ENCODE measurements at regions not wholly inside any gene's neighbourhood (a gene's known extent, or its start where the extent isn't known, plus 50 kb on each side); places are given as distances from the start of the nearest gene placed in this dataset.
"Not testable (repeated sequence)": the region's sequence is repeated elsewhere in the genome, so short reads cannot be mapped to it uniquely, and the experiment has no call there.

- no peaks in the 10 kb centered on the region for H3K9me3 Mint-ChIP-seq (ENCODE audit: unreplicated experiment)
- no peak for TF ChIP-seq CTCF (IDR thresholded peaks at IDR 0.05; ENCODE audit: partially characterized antibody, unreplicated experiment)
- H3K4me1 Mint-ChIP-seq (ENCODE audit: low read depth, unreplicated experiment): no peaks in the 10 kb centered on the region
- H3K36me3 Mint-ChIP-seq (ENCODE audit: unreplicated experiment): no peaks in the 10 kb centered on the region
- H3K27ac Mint-ChIP-seq (ENCODE audit: unreplicated experiment): no peak overlapping the region
- H3K4me3 Mint-ChIP-seq (ENCODE audit: unreplicated experiment): no peak overlapping the region
- peaks cover 2% of the 10 kb centered on the region for H3K27me3 Mint-ChIP-seq (ENCODE audit: unreplicated experiment)
- no peak for DNase-seq
These were observed 483.4 kb downstream of the PLPP3 start for GRCh38 chr1:56095696-56096665.

- no peak for DNase-seq
- H3K27ac Mint-ChIP-seq (ENCODE audit: unreplicated experiment): no peak overlapping the region
- H3K36me3 Mint-ChIP-seq (ENCODE audit: unreplicated experiment): no peaks in the 10 kb centered on the region
- no peak overlapping the region for H3K4me3 Mint-ChIP-seq (ENCODE audit: unreplicated experiment)
- H3K9me3 Mint-ChIP-seq (ENCODE audit: unreplicated experiment): no peaks in the 10 kb centered on the region
- no peak for TF ChIP-seq CTCF (IDR thresholded peaks at IDR 0.05; ENCODE audit: partially characterized antibody, unreplicated experiment)
- no peaks in the 10 kb centered on the region for H3K4me1 Mint-ChIP-seq (ENCODE audit: low read depth, unreplicated experiment)
- H3K27me3 Mint-ChIP-seq (ENCODE audit: unreplicated experiment): peaks cover 2% of the 10 kb centered on the region
These were observed 485.2 kb downstream of the PLPP3 start for GRCh38 chr1:56094168-56094567.

DNA sequence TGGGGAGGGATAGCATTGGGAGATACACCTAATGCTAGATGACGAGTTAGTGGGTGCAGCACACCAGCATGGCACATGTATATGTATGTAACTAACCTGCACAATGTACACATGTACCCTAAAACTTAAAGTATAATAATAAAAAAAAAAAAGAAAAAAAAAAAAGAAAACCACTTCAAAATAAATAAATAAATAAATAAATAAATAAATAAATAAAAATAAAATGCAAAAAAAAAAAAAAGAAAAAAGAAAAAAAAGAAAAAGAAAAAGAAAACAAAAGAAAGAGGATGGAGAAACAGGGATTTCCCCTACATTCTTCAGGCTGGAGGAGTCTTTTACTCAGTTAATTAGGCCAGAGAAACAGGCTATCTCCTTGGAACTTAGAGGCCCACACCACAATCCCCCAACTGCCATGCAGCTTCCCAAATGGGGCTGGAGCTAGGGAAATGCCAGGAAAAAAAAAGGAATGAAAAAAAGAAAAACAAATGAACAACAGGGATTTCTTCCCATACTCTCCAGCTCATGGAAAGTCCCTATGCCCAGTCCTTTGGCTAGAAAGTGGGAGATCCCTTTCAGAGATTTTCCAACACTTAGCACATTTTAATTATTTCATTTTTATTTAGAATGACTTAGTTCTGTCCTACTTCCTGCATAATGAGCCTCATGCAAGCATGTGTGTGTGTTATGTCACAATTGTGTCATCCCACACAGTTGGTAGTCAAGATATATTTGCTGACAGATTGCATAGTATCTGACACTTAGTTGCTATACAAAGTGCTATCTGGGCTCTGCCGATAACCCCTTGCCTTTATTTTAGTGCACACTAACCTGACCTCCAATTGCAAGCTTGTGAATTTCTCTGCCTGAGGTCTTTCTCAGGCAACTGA lies 486.4 kb downstream of the PLPP3 start:
- H3K36me3 Mint-ChIP-seq (ENCODE audit: unreplicated experiment): no peaks in the 10 kb centered on the region

DNA sequence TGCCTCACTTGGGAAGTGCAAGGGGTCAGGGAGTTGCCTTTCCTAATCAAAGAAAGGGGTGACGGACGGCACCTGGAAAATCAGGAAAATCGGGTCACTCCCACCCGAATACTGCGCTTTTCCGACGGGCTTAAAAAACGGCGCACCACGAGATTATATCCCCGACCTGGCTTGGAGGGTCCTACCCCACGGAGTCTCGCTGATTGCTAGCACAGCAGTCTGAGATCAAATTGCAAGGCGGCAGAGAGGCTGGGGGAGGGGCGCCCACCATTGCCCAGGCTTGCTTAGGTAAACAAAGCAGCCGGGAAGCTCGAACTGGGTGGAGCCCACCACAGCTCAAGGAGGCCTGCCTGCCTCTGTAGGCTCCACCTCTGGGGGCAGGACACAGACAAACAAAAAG lies 489.5 kb downstream of the PLPP3 start:
- H3K4me3 Mint-ChIP-seq (ENCODE audit: unreplicated experiment); DNase-seq; H3K4me1 Mint-ChIP-seq (ENCODE audit: low read depth, unreplicated experiment); H3K27me3 Mint-ChIP-seq (ENCODE audit: unreplicated experiment); H3K9me3 Mint-ChIP-seq (ENCODE audit: unreplicated experiment); H3K27ac Mint-ChIP-seq (ENCODE audit: unreplicated experiment); H3K36me3 Mint-ChIP-seq (ENCODE audit: unreplicated experiment): not testable (repeated sequence)

More for the DNA sequence above, 486.4 kb downstream of the PLPP3 start:
- Mint-ChIP-seq H3K27me3 (ENCODE audit: unreplicated experiment) (peaks cover 2% of the 10 kb centered on the region), H3K4me3 (ENCODE audit: unreplicated experiment) (no peak overlapping the region), H3K9me3 (ENCODE audit: unreplicated experiment) (no peaks in the 10 kb centered on the region), H3K27ac (ENCODE audit: unreplicated experiment) (no peak overlapping the region), H3K4me1 (ENCODE audit: low read depth, unreplicated experiment) (no peaks in the 10 kb centered on the region)
- DNase-seq: no peak
- no peak for TF ChIP-seq CTCF (IDR thresholded peaks at IDR 0.05; ENCODE audit: partially characterized antibody, unreplicated experiment)

DNA sequence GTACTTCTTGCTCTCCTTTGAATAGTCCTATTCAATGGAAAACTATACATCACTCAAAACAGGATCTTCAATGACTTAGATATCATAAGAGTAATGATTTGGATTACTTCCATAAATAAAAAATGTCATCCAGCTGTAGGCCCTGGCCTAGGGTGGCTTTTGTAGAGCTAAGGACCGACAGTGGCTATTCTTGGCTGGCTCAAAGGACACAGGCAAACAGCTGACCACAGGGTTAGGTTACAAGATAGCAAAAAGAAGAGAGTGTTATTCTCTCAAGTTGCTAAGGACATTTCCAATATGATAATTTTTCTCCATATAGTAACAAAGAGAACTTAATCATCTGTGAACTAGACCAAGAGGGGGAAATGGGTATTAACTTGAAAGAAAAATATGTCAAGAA lies 495.1 kb downstream of the PLPP3 start:
- Mint-ChIP-seq H3K4me3 (ENCODE audit: unreplicated experiment) (no peak overlapping the region), H3K27ac (ENCODE audit: unreplicated experiment) (no peak overlapping the region), H3K36me3 (ENCODE audit: unreplicated experiment) (no peaks in the 10 kb centered on the region), H3K9me3 (ENCODE audit: unreplicated experiment) (no peaks in the 10 kb centered on the region), H3K4me1 (ENCODE audit: low read depth, unreplicated experiment) (no peaks in the 10 kb centered on the region), H3K27me3 (ENCODE audit: unreplicated experiment) (no peaks in the 10 kb centered on the region)
- TF ChIP-seq CTCF (IDR thresholded peaks at IDR 0.05; ENCODE audit: partially characterized antibody, unreplicated experiment): no peak
- no peak for DNase-seq

Measured in glutamatergic neuron (in vitro differentiated cells).